ENCODE measurements at regions not wholly inside any gene's neighbourhood (a gene's known extent, or its start where the extent isn't known, plus 50 kb on each side); places are given as distances from the start of the nearest gene placed in this dataset.
"Not testable (repeated sequence)": the region's sequence is repeated elsewhere in the genome, so short reads cannot be mapped to it uniquely, and the experiment has no call there.

DNA sequence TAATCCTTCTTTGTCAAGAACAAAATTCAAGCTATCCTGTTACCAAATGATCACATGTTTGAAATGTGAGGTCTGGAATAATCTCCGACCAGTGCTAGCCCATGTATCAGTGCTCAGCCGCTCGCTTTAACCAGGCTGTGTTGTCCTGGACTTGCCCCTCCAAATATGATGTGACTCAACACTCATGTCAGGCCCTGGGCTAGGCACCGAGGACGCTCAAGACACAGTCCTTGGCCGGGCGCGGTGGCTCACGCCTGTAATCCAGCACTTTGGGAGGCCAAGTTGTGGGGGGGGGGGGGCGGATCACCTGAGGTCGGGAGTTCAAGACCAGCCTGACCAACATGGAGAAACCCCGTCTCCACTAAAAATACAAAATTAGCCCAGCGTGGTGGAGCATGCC is 54.1 kb upstream of the WNT7B start:
- no peak overlapping the region for H3K4me3 ChIP-seq (ENCODE audit: low read depth, low read length)
- DNase-seq (ENCODE audit: low read depth) = no peak

DNA sequence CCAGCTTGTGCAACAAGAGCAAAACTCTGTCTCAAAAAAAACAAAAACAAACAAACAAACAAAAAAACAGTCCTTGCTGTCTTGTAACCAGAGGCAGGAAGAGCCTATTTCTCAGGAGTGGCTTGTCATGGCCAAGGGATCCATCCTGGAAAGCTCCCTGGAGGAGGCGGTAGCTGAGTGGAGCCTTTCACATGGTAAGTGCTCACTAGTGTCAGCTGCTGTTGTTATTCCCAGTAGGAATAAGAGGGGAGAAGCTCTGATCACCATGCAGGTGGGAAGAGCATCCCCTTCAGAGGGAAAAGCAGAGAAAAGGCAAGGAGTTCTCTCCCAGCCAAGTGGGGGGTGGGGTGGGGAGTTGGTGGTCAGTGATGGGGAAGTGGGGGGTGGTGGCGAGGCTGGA is 54.6 kb upstream of the WNT7B start:
- no peak for DNase-seq (ENCODE audit: low read depth)
- no peak for TF ChIP-seq CTCF (IDR thresholded peaks at IDR 0.05; ENCODE audit: control insufficient read depth, extremely low read depth, insufficient read depth)
- no peak overlapping the region for H3K4me3 ChIP-seq (ENCODE audit: low read depth, low read length)

More for the DNA sequence above, 54.1 kb upstream of the WNT7B start:
- no peak for TF ChIP-seq CTCF (IDR thresholded peaks at IDR 0.05; ENCODE audit: control insufficient read depth, extremely low read depth, insufficient read depth)

- no peak overlapping the region for H3K4me3 ChIP-seq (ENCODE audit: low read depth, low read length)
- no peak for TF ChIP-seq CTCF (IDR thresholded peaks at IDR 0.05; ENCODE audit: control insufficient read depth, extremely low read depth, insufficient read depth)
- DNase-seq (ENCODE audit: low read depth) = no peak
These were observed 55.2 kb upstream of the WNT7B start for GRCh38 chr22:46031965-46032851.

GRCh38 chr22:46033256-46034200 is 56.6 kb upstream of the WNT7B start:
- no peak overlapping the region for H3K4me3 ChIP-seq (ENCODE audit: low read depth, low read length)
- DNase-seq (ENCODE audit: low read depth) = no peak
- no peak for TF ChIP-seq CTCF (IDR thresholded peaks at IDR 0.05; ENCODE audit: control insufficient read depth, extremely low read depth, insufficient read depth)

- H3K4me3 ChIP-seq (ENCODE audit: low read depth, low read length) = peak overlapping the region; percentile 49; the same call in 1 of the 2 replicates
- DNase-seq (ENCODE audit: low read depth) = not testable (repeated sequence)
These were observed 57.5 kb upstream of the WNT7B start for GRCh38 chr22:46034480-46034879.

DNA sequence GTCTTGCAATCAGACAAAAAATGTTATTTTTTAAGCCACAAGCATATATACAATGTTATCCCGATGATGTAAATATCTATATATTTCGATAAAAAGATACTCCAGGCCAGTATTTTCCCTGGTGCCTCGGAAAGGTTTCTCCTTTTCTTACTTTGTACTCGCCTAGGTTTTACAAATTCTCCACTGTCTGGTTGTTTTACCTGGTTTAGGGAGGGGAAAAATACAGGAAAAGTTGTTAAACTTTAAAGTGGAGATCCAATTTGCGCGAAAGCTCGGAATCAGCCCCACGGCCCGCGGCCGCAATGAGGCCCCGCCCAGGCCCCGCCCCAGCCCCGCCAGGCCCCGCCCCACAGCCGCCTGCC is 58.4 kb upstream of the WNT7B start:
- TF ChIP-seq CTCF (IDR thresholded peaks at IDR 0.05; ENCODE audit: control insufficient read depth, extremely low read depth, insufficient read depth) = no peak
- H3K4me3 ChIP-seq (ENCODE audit: low read depth, low read length) = peak overlapping the region; percentile 49
- DNase-seq (ENCODE audit: low read depth) = no peak
